ENCODE measurements at regions not wholly inside any gene's neighbourhood (a gene's known extent, or its start where the extent isn't known, plus 50 kb on each side); places are given as distances from the start of the nearest gene placed in this dataset.

- TF ChIP-seq, protein P1, sequence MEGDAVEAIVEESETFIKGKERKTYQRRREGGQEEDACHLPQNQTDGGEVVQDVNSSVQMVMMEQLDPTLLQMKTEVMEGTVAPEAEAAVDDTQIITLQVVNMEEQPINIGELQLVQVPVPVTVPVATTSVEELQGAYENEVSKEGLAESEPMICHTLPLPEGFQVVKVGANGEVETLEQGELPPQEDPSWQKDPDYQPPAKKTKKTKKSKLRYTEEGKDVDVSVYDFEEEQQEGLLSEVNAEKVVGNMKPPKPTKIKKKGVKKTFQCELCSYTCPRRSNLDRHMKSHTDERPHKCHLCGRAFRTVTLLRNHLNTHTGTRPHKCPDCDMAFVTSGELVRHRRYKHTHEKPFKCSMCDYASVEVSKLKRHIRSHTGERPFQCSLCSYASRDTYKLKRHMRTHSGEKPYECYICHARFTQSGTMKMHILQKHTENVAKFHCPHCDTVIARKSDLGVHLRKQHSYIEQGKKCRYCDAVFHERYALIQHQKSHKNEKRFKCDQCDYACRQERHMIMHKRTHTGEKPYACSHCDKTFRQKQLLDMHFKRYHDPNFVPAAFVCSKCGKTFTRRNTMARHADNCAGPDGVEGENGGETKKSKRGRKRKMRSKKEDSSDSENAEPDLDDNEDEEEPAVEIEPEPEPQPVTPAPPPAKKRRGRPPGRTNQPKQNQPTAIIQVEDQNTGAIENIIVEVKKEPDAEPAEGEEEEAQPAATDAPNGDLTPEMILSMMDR (conservative IDR thresholded peaks at IDR 0.05; ENCODE audit: low read length), result no peak
- H3K4me3 ChIP-seq (ENCODE audit: low read length), result no peak overlapping the region
- no peak for DNase-seq (ENCODE audit: low read depth)
Observed at GRCh38 chr13:73449252-73449651, 390.4 kb downstream of the KLF5 start.

GRCh38 chr13:73440296-73440895, 381.6 kb downstream of the KLF5 start:
- no peak overlapping the region for H3K4me3 ChIP-seq (ENCODE audit: low read length)
- TF ChIP-seq, protein P1 (conservative IDR thresholded peaks at IDR 0.05; ENCODE audit: low read length), result no peak
- DNase-seq (ENCODE audit: low read depth), result no peak

DNA sequence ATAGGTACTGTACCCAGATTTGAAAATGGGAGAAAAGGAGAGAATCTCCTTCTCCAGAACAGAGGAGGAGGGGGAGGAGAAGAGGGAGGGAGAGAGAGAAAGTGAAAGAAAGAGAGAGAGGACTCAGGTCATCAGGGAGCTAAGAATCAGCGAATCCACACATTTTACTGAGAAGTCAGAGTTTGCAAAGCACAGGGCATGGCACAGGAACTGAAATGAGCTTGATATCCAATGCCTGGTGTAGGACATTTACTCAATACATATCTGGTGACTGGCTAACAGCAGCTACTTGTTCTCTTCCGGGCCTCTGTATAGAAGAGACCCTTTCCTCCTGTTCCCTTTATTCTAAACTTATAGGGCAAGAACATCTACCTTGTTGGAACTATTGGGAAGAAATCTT, 375.1 kb downstream of the KLF5 start:
- DNase-seq (ENCODE audit: low read depth), result no peak
- no peak overlapping the region for H3K4me3 ChIP-seq (ENCODE audit: low read length)
- TF ChIP-seq, protein P1 (conservative IDR thresholded peaks at IDR 0.05; ENCODE audit: low read length), result no peak

DNA sequence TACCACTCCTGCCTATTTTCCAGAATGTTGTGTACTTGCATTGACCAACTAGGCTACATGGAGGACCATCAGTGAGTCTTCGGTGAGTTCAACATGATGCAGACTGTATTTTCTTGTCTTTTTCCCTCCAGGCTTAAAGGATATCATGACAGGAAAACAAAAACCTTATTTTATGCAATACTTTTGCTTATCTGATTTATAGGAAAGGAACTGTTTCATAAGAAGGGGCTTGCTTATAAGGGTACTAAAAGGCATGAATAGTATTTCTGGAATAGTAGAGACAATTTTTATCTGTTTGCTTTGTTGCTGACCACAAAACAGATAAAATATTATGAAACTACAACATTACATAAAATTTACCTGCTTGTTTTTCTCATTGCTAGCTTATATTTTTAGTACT, 374.7 kb downstream of the KLF5 start:
- DNase-seq (ENCODE audit: low read depth), result no peak
- TF ChIP-seq, protein P1 (conservative IDR thresholded peaks at IDR 0.05; ENCODE audit: low read length), result no peak
- H3K4me3 ChIP-seq (ENCODE audit: low read length), result no peak overlapping the region

GRCh38 chr13:73429701-73430100, 370.9 kb downstream of the KLF5 start:
- TF ChIP-seq, protein P1 (conservative IDR thresholded peaks at IDR 0.05; ENCODE audit: low read length), result no peak
- DNase-seq (ENCODE audit: low read depth), result no peak
- no peak overlapping the region for H3K4me3 ChIP-seq (ENCODE audit: low read length)

GRCh38 chr13:73428706-73429105, 369.9 kb downstream of the KLF5 start:
- no peak for DNase-seq (ENCODE audit: low read depth)
- TF ChIP-seq, protein P1 (conservative IDR thresholded peaks at IDR 0.05; ENCODE audit: low read length), result no peak

GRCh38 chr13:73428137-73428536, 369.3 kb downstream of the KLF5 start:
- H3K4me3 ChIP-seq (ENCODE audit: low read length), result no peak overlapping the region
- peak; percentile 15 for DNase-seq (ENCODE audit: low read depth)
- TF ChIP-seq, protein P1 (conservative IDR thresholded peaks at IDR 0.05; ENCODE audit: low read length), result no peak

More at GRCh38 chr13:73428706-73429105, 369.9 kb downstream of the KLF5 start:
- H3K4me3 ChIP-seq (ENCODE audit: low read length), result no peak overlapping the region

All from AG10803 (cell line).